CD14-positive monocyte (primary cell): ENCODE measurements at regions not wholly inside any gene's neighbourhood (a gene's known extent, or its start where the extent isn't known, plus 50 kb on each side); places are given as distances from the start of the nearest gene placed in this dataset.

Source experiments
- DNase-seq, 3 donors: peaks; one replicate each; pipeline ENCODE4 v3.0.0-alpha.2; 2011 to 2022
- H2AFZ ChIP-seq: 2 replicates; pipeline ENCODE4 v1.6.0; 2012; ENCODE audit warnings: mild to moderate bottlenecking, low read depth, low read length, inconsistent platforms; ENCODE audit not compliant: insufficient read depth, poor library complexity, severe bottlenecking
- H3K27ac ChIP-seq, 2 donors: 1 replicate in 1 of 2; 2 replicates in 1 of 2; pipeline ENCODE4 v1.5.1; 2012 to 2013; ENCODE audit warnings: low read length in 2 of 2, control low read depth in 1 of 2, inconsistent platforms in 1 of 2, low read depth in 1 of 2, mild to moderate bottlenecking in 1 of 2
- H3K27me3 ChIP-seq, 2 donors: one replicate each; pipeline versions ENCODE4 v1.6.0 to v1.6.1; 2011 to 2013; ENCODE audit warnings: low read length in 2 of 2; ENCODE audit not compliant: control insufficient read depth in 2 of 2, insufficient read depth in 2 of 2
- H3K36me3 ChIP-seq, 2 donors: replicated peaks in 1 of 2; 1 replicate in 1 of 2; 2 replicates in 1 of 2; pipeline versions ENCODE4 v1.5.1 to v1.6.1; 2012 to 2013; ENCODE audit warnings: low read length in 2 of 2, control low read depth in 1 of 2, inconsistent platforms in 1 of 2, mild to moderate bottlenecking in 1 of 2; ENCODE audit not compliant: insufficient read depth in 2 of 2, control insufficient read depth in 1 of 2
- H3K4me1 ChIP-seq, 2 donors: 1 replicate in 1 of 2; 2 replicates in 1 of 2; pipeline versions ENCODE4 v1.5.1 to v1.6.1; 2012 to 2013; ENCODE audit warnings: low read length in 2 of 2, control low read depth in 1 of 2, inconsistent platforms in 1 of 2, mild to moderate bottlenecking in 1 of 2, moderate library complexity in 1 of 2; ENCODE audit not compliant: insufficient read depth in 2 of 2, control insufficient read depth in 1 of 2
- H3K4me2 ChIP-seq: replicated peaks from 2 replicates; pipeline ENCODE3; 2012; ENCODE audit warnings: low read length, moderate library complexity, mild to moderate bottlenecking; ENCODE audit not compliant: poor library complexity, severe bottlenecking; ENCODE audit errors: extremely low read depth
- H3K4me3 ChIP-seq, 3 experiments: fragments of 200-600 bp in 1 of 3; sonication (generic) in 1 of 3; replicated peaks in 1 of 3; 1 replicate in 2 of 3; 2 replicates in 1 of 3; pipeline ENCODE4 v1.5.1; 2011 to 2013; ENCODE audit warnings: low read length in 3 of 3, mild to moderate bottlenecking in 3 of 3, control low read depth in 2 of 3, low read depth in 2 of 3, inconsistent platforms in 1 of 3, moderate library complexity in 1 of 3
- H3K79me2 ChIP-seq: 2 replicates; pipeline ENCODE4 v1.6.0; 2012; ENCODE audit warnings: mild to moderate bottlenecking, control low read depth, inconsistent platforms, low read length, moderate library complexity; ENCODE audit not compliant: insufficient read depth
- H3K9ac ChIP-seq: 2 replicates; pipeline ENCODE4 v1.6.0; 2017; ENCODE audit warnings: low read length, mild to moderate bottlenecking; ENCODE audit not compliant: insufficient read depth, poor library complexity, severe bottlenecking
- H3K9me3 ChIP-seq, 2 donors: replicated peaks in 1 of 2; 1 replicate in 1 of 2; 2 replicates in 1 of 2; pipeline versions ENCODE4 v1.5.1 to v1.6.1; 2012 to 2013; ENCODE audit warnings: low read length in 2 of 2, control low read depth in 1 of 2; ENCODE audit not compliant: control insufficient read depth in 1 of 2, insufficient read depth in 1 of 2
- H4K20me1 ChIP-seq: 2 replicates; pipeline ENCODE4 v1.6.0; 2012; ENCODE audit warnings: mild to moderate bottlenecking, low read length, control low read depth, moderate library complexity; ENCODE audit not compliant: insufficient read depth
- H3K27ac Mint-ChIP-seq, 7 donors: one replicate each; pipeline ENCODE4 v1.8.0; 2020; ENCODE audit warnings: mild to moderate bottlenecking in 7 of 7, mixed read lengths in 7 of 7, moderate library complexity in 6 of 7, inconsistent platforms in 2 of 7
- H3K27me3 Mint-ChIP-seq, 3 donors: one replicate each; pipeline ENCODE4 v1.8.0; 2021 to 2022; ENCODE audit warnings: low read depth in 3 of 3, mild to moderate bottlenecking in 3 of 3, mixed read lengths in 3 of 3, moderate library complexity in 3 of 3, inconsistent platforms in 1 of 3
- H3K36me3 Mint-ChIP-seq, 2 donors: one replicate each; pipeline ENCODE4 v1.8.0; 2020; ENCODE audit warnings: mixed read lengths in 2 of 2, inconsistent platforms in 1 of 2, mild to moderate bottlenecking in 1 of 2
- H3K4me1 Mint-ChIP-seq: one replicate; pipeline ENCODE4 v1.8.0; 2020; ENCODE audit warnings: mild to moderate bottlenecking, mixed read lengths
- H3K4me3 Mint-ChIP-seq, 2 donors: one replicate each; pipeline ENCODE4 v1.8.0; 2020; ENCODE audit warnings: mild to moderate bottlenecking in 2 of 2, mixed read lengths in 2 of 2, moderate library complexity in 1 of 2
- H3K9me3 Mint-ChIP-seq, 7 donors: one replicate each; pipeline ENCODE4 v1.8.0; 2020 to 2022; ENCODE audit warnings: mixed read lengths in 7 of 7, mild to moderate bottlenecking in 6 of 7, moderate library complexity in 6 of 7, inconsistent platforms in 2 of 7
- WGBS: methylation state at CpG from one replicate; pipeline ENCODE4 v1.1.5; 2013; ENCODE audit warnings: missing lambda C conversion rate; ENCODE audit not compliant: insufficient coverage; 5-methylcytosine and 5-hydroxymethylcytosine counted together
- intact Hi-C, 2 donors: fragments of 100-400 bp; cut with micrococcal nuclease; formaldehyde crosslinking; loops; one replicate each; pipeline versions ENCODE4 v1.15.0 to v1.15.1; 2023
- TF ChIP-seq, protein P1 (sequence below): fragments of 200-600 bp; IDR thresholded peaks from one replicate; pipeline ENCODE4 v1.8.0; 2022; ENCODE audit warnings: antibody characterized with exemption, mild to moderate bottlenecking

DNA sequence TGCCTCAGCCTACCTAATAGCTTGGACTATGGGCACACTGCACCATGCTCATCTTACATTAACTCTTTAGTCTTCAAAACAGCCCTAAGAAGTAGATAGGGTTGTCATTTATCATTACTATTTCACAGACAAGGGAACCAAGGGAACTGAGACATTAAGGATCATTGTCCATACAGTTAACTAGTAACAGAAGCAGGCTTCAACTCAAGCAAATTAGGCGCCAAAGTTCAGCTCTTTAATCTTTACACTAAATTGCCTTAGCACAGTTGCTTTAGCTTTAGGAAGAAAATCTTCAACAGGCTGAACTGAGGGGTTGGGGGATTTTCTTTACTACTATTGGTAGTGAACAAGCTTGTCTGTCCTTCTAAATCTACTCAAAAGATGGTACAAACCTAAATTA is 68.8 kb upstream of the CAND1 start:
- DNase-seq: no peak
- Mint-ChIP-seq H3K36me3 (no peaks in the 10 kb centered on the region), H3K4me1 (no peaks in the 10 kb centered on the region), H3K27me3 (peaks cover 1 to 4% (median 1%) of the 10 kb centered on the region in 3 donors), H3K9me3 (peaks cover 0 to 4% (median 0%) of the 10 kb centered on the region in 7 donors), H3K4me3 (no peak overlapping the region), H3K27ac (no peak overlapping the region)
- H2AFZ ChIP-seq: no peak overlapping the region
- no peak overlapping the region for H3K9ac ChIP-seq
- no peak overlapping the region for H3K27ac ChIP-seq
- no peaks in the 10 kb centered on the region for H3K4me1 ChIP-seq
- no peaks in the 10 kb centered on the region for H4K20me1 ChIP-seq
- no CpG with 5 or more reads among the region's 1 CpG for WGBS
- H3K79me2 ChIP-seq: no peaks in the 10 kb centered on the region
- intact Hi-C loops: no loop called here
- H3K4me2 ChIP-seq: no peak overlapping the region
- TF ChIP-seq, protein P1, sequence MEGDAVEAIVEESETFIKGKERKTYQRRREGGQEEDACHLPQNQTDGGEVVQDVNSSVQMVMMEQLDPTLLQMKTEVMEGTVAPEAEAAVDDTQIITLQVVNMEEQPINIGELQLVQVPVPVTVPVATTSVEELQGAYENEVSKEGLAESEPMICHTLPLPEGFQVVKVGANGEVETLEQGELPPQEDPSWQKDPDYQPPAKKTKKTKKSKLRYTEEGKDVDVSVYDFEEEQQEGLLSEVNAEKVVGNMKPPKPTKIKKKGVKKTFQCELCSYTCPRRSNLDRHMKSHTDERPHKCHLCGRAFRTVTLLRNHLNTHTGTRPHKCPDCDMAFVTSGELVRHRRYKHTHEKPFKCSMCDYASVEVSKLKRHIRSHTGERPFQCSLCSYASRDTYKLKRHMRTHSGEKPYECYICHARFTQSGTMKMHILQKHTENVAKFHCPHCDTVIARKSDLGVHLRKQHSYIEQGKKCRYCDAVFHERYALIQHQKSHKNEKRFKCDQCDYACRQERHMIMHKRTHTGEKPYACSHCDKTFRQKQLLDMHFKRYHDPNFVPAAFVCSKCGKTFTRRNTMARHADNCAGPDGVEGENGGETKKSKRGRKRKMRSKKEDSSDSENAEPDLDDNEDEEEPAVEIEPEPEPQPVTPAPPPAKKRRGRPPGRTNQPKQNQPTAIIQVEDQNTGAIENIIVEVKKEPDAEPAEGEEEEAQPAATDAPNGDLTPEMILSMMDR: no peak
- no peaks in the 10 kb centered on the region for H3K9me3 ChIP-seq
- no peaks in the 10 kb centered on the region for H3K27me3 ChIP-seq
- H3K36me3 ChIP-seq: no peaks in the 10 kb centered on the region
- H3K4me3 ChIP-seq: no peak overlapping the region

DNA sequence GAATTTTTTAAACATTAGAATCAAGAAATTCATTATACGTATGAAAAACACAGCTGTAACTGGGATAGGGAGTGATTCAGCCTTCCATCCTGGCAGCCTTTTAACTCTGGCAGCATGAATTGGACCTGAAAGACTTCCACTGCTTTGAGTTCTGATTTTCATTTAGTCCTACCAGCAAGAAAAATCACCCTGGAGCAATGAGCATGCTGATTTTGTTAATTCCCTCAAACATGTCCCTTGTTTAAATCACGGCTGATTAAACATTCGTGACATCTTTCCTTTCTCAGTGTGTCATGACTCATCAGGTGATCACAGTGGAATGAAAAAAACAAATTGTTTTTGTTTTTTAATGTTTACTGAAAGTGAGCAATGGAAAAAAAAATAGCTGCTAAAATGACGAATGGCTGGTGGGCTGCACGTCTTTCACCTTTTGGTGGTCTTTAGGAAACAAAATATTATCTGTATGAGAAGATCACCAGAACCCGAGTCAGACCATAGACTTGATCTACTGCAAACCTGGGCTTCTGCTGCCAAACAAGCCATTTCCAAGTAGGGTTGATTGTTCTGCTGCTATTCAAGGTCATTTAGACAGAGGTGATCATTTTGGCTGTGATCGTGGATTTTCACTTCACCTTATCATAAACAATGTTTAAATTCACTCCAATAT is 67.0 kb upstream of the CAND1 start:
- Histone ChIP-seq H3K27ac (no peak overlapping the region), H2AFZ (no peak overlapping the region), H3K4me2 (no peak overlapping the region), H3K79me2 (no peaks in the 10 kb centered on the region), H4K20me1 (no peaks in the 10 kb centered on the region), H3K9ac (no peak overlapping the region), H3K27me3 (no peaks in the 10 kb centered on the region), H3K4me1 (no peaks in the 10 kb centered on the region), H3K36me3 (no peaks in the 10 kb centered on the region), H3K9me3 (no peaks in the 10 kb centered on the region), H3K4me3 (no peak overlapping the region)
- H3K36me3 Mint-ChIP-seq: no peaks in the 10 kb centered on the region
- H3K27ac Mint-ChIP-seq: no peak overlapping the region
- TF ChIP-seq, protein P1: no peak
- H3K4me3 Mint-ChIP-seq: no peak overlapping the region
- peaks cover 3 to 4% (median 4%) of the 10 kb centered on the region in 3 donors for H3K27me3 Mint-ChIP-seq
- H3K4me1 Mint-ChIP-seq: no peaks in the 10 kb centered on the region
- 100% methylated on average over 1 of the region's 7 CpGs for WGBS
- intact Hi-C loops: no loop called here
- H3K9me3 Mint-ChIP-seq: peaks cover 0 to 4% (median 0%) of the 10 kb centered on the region in 7 donors
- DNase-seq: no peak
